ENCODE measurements at regions not wholly inside any gene's neighbourhood (a gene's known extent, or its start where the extent isn't known, plus 50 kb on each side); places are given as distances from the start of the nearest gene placed in this dataset.

- Histone ChIP-seq H3K36me3 (ENCODE audit: insufficient read depth, low read length) (no peaks in the 10 kb centered on the region), H3K9ac (ENCODE audit: low read depth, low read length) (no peak overlapping the region), H3K4me1 (ENCODE audit: insufficient read depth, low read length) (no peaks in the 10 kb centered on the region), H3K27ac (ENCODE audit: low read depth, low read length) (no peak overlapping the region), H3K27me3 (ENCODE audit: insufficient read depth, low read length) (no peaks in the 10 kb centered on the region), H3K9me3 (ENCODE audit: insufficient read depth, low read depth, low read length) (no peaks in the 10 kb centered on the region), H3K4me3 (ENCODE audit: low read length) (no peak overlapping the region)
- WGBS = 91% methylated on average over 2 of the region's 2 CpGs
These were observed 625.4 kb downstream of the PTPRC start for GRCh38 chr1:199264283-199264682.

GRCh38 chr1:199264911-199265310, 626.1 kb downstream of the PTPRC start:
- Histone ChIP-seq H3K9me3 (ENCODE audit: insufficient read depth, low read depth, low read length) (no peaks in the 10 kb centered on the region), H3K27ac (ENCODE audit: low read depth, low read length) (no peak overlapping the region), H3K27me3 (ENCODE audit: insufficient read depth, low read length) (no peaks in the 10 kb centered on the region), H3K9ac (ENCODE audit: low read depth, low read length) (no peak overlapping the region), H3K4me1 (ENCODE audit: insufficient read depth, low read length) (no peaks in the 10 kb centered on the region), H3K4me3 (ENCODE audit: low read length) (no peak overlapping the region), H3K36me3 (ENCODE audit: insufficient read depth, low read length) (no peaks in the 10 kb centered on the region)
- 71% methylated on average over 1 of the region's 1 CpG for WGBS

- H3K9ac ChIP-seq (ENCODE audit: low read depth, low read length) = no peak overlapping the region
- no peaks in the 10 kb centered on the region for H3K4me1 ChIP-seq (ENCODE audit: insufficient read depth, low read length)
- WGBS = 98% methylated on average over 3 of the region's 3 CpGs
- no peak overlapping the region for H3K4me3 ChIP-seq (ENCODE audit: low read length)
- no peaks in the 10 kb centered on the region for H3K27me3 ChIP-seq (ENCODE audit: insufficient read depth, low read length)
- H3K36me3 ChIP-seq (ENCODE audit: insufficient read depth, low read length) = no peaks in the 10 kb centered on the region
- H3K9me3 ChIP-seq (ENCODE audit: insufficient read depth, low read depth, low read length) = no peaks in the 10 kb centered on the region
- no peak overlapping the region for H3K27ac ChIP-seq (ENCODE audit: low read depth, low read length)
These were observed 626.5 kb downstream of the PTPRC start for GRCh38 chr1:199265319-199265718.

- Histone ChIP-seq H3K4me1 (ENCODE audit: insufficient read depth, low read length) (peaks cover 21% of the 10 kb centered on the region), H3K9ac (ENCODE audit: low read depth, low read length) (no peak overlapping the region), H3K27me3 (ENCODE audit: insufficient read depth, low read length) (no peaks in the 10 kb centered on the region), H3K4me3 (ENCODE audit: low read length) (no peak overlapping the region), H3K9me3 (ENCODE audit: insufficient read depth, low read depth, low read length) (no peaks in the 10 kb centered on the region), H3K36me3 (ENCODE audit: insufficient read depth, low read length) (no peaks in the 10 kb centered on the region), H3K27ac (ENCODE audit: low read depth, low read length) (no peak overlapping the region)
- WGBS = 98% methylated on average over 3 of the region's 3 CpGs
These were observed 630.4 kb downstream of the PTPRC start for GRCh38 chr1:199269241-199269640.

- Histone ChIP-seq H3K27ac (ENCODE audit: low read depth, low read length) (no peak overlapping the region), H3K4me1 (ENCODE audit: insufficient read depth, low read length) (peaks cover 22% of the 10 kb centered on the region), H3K36me3 (ENCODE audit: insufficient read depth, low read length) (no peaks in the 10 kb centered on the region), H3K9me3 (ENCODE audit: insufficient read depth, low read depth, low read length) (no peaks in the 10 kb centered on the region), H3K27me3 (ENCODE audit: insufficient read depth, low read length) (no peaks in the 10 kb centered on the region), H3K4me3 (ENCODE audit: low read length) (no peak overlapping the region), H3K9ac (ENCODE audit: low read depth, low read length) (no peak overlapping the region)
- 94% methylated on average over 3 of the region's 3 CpGs for WGBS
These were observed 633.3 kb downstream of the PTPRC start for GRCh38 chr1:199272139-199272544.

- Histone ChIP-seq H3K4me1 (ENCODE audit: insufficient read depth, low read length) (peaks cover 22% of the 10 kb centered on the region), H3K4me3 (ENCODE audit: low read length) (no peak overlapping the region), H3K36me3 (ENCODE audit: insufficient read depth, low read length) (no peaks in the 10 kb centered on the region), H3K9ac (ENCODE audit: low read depth, low read length) (no peak overlapping the region), H3K27me3 (ENCODE audit: insufficient read depth, low read length) (no peaks in the 10 kb centered on the region), H3K9me3 (ENCODE audit: insufficient read depth, low read depth, low read length) (no peaks in the 10 kb centered on the region), H3K27ac (ENCODE audit: low read depth, low read length) (peak overlapping the region; percentile 39; the same call in 1 of the 2 replicates)
- WGBS = 57% methylated on average over 3 of the region's 3 CpGs
These were observed 633.8 kb downstream of the PTPRC start for GRCh38 chr1:199272628-199273086.

GRCh38 chr1:199273837-199274379, 635.1 kb downstream of the PTPRC start:
- H3K4me3 ChIP-seq (ENCODE audit: low read length) = no peak overlapping the region
- WGBS = 64% methylated on average over 2 of the region's 2 CpGs
- H3K27me3 ChIP-seq (ENCODE audit: insufficient read depth, low read length) = no peaks in the 10 kb centered on the region
- H3K27ac ChIP-seq (ENCODE audit: low read depth, low read length) = peak overlapping the region; percentile 40; the same call in 1 of the 2 replicates
- H3K9me3 ChIP-seq (ENCODE audit: insufficient read depth, low read depth, low read length) = no peaks in the 10 kb centered on the region
- peaks cover 22% of the 10 kb centered on the region for H3K4me1 ChIP-seq (ENCODE audit: insufficient read depth, low read length)
- H3K9ac ChIP-seq (ENCODE audit: low read depth, low read length) = no peak overlapping the region
- no peaks in the 10 kb centered on the region for H3K36me3 ChIP-seq (ENCODE audit: insufficient read depth, low read length)

GRCh38 chr1:199279067-199279466, 640.2 kb downstream of the PTPRC start:
- Histone ChIP-seq H3K36me3 (ENCODE audit: insufficient read depth, low read length) (no peaks in the 10 kb centered on the region), H3K27ac (ENCODE audit: low read depth, low read length) (no peak overlapping the region), H3K27me3 (ENCODE audit: insufficient read depth, low read length) (no peaks in the 10 kb centered on the region), H3K4me3 (ENCODE audit: low read length) (no peak overlapping the region), H3K9ac (ENCODE audit: low read depth, low read length) (no peak overlapping the region), H3K4me1 (ENCODE audit: insufficient read depth, low read length) (peaks cover 2% of the 10 kb centered on the region), H3K9me3 (ENCODE audit: insufficient read depth, low read depth, low read length) (no peaks in the 10 kb centered on the region)

- no peaks in the 10 kb centered on the region for H3K9me3 ChIP-seq (ENCODE audit: insufficient read depth, low read depth, low read length)
- no peaks in the 10 kb centered on the region for H3K4me1 ChIP-seq (ENCODE audit: insufficient read depth, low read length)
- no peaks in the 10 kb centered on the region for H3K36me3 ChIP-seq (ENCODE audit: insufficient read depth, low read length)
- H3K4me3 ChIP-seq (ENCODE audit: low read length) = no peak overlapping the region
- no peak overlapping the region for H3K9ac ChIP-seq (ENCODE audit: low read depth, low read length)
- no peaks in the 10 kb centered on the region for H3K27me3 ChIP-seq (ENCODE audit: insufficient read depth, low read length)
- no peak overlapping the region for H3K27ac ChIP-seq (ENCODE audit: low read depth, low read length)
- 89% methylated on average over 2 of the region's 3 CpGs for WGBS
These were observed 641.2 kb downstream of the PTPRC start for GRCh38 chr1:199279872-199280645.

- H3K9me3 ChIP-seq (ENCODE audit: insufficient read depth, low read depth, low read length) = no peaks in the 10 kb centered on the region
- H3K9ac ChIP-seq (ENCODE audit: low read depth, low read length) = no peak overlapping the region
- 96% methylated on average over 3 of the region's 3 CpGs for WGBS
- no peaks in the 10 kb centered on the region for H3K36me3 ChIP-seq (ENCODE audit: insufficient read depth, low read length)
- H3K4me3 ChIP-seq (ENCODE audit: low read length) = no peak overlapping the region
- no peaks in the 10 kb centered on the region for H3K4me1 ChIP-seq (ENCODE audit: insufficient read depth, low read length)
- no peaks in the 10 kb centered on the region for H3K27me3 ChIP-seq (ENCODE audit: insufficient read depth, low read length)
- no peak overlapping the region for H3K27ac ChIP-seq (ENCODE audit: low read depth, low read length)
These were observed 644.0 kb downstream of the PTPRC start for GRCh38 chr1:199282751-199283305.

- Histone ChIP-seq H3K27me3 (ENCODE audit: insufficient read depth, low read length) (no peaks in the 10 kb centered on the region), H3K27ac (ENCODE audit: low read depth, low read length) (no peak overlapping the region), H3K4me3 (ENCODE audit: low read length) (no peak overlapping the region), H3K9me3 (ENCODE audit: insufficient read depth, low read depth, low read length) (no peaks in the 10 kb centered on the region), H3K4me1 (ENCODE audit: insufficient read depth, low read length) (no peaks in the 10 kb centered on the region), H3K9ac (ENCODE audit: low read depth, low read length) (no peak overlapping the region), H3K36me3 (ENCODE audit: insufficient read depth, low read length) (no peaks in the 10 kb centered on the region)
- WGBS = 83% methylated on average over 2 of the region's 2 CpGs
These were observed 645.0 kb downstream of the PTPRC start for GRCh38 chr1:199283794-199284193.

All from HUES64 (cell line).